ENCODE measurements at regions not wholly inside any gene's neighbourhood (a gene's known extent, or its start where the extent isn't known, plus 50 kb on each side); places are given as distances from the start of the nearest gene placed in this dataset.

GRCh38 chr15:95286352-95286880 is 1044.1 kb upstream of the NR2F2 start:
- H3K4me3 ChIP-seq (ENCODE audit: low read length) = no peak overlapping the region
- no peak overlapping the region for H3K4me2 ChIP-seq (ENCODE audit: low read length)
- no peak overlapping the region for H2AFZ ChIP-seq (ENCODE audit: low read depth, low read length)
- no peaks in the 10 kb centered on the region for H3K36me3 ChIP-seq (replicated peaks; ENCODE audit: low read depth, low read length)
- TF ChIP-seq, protein P1, sequence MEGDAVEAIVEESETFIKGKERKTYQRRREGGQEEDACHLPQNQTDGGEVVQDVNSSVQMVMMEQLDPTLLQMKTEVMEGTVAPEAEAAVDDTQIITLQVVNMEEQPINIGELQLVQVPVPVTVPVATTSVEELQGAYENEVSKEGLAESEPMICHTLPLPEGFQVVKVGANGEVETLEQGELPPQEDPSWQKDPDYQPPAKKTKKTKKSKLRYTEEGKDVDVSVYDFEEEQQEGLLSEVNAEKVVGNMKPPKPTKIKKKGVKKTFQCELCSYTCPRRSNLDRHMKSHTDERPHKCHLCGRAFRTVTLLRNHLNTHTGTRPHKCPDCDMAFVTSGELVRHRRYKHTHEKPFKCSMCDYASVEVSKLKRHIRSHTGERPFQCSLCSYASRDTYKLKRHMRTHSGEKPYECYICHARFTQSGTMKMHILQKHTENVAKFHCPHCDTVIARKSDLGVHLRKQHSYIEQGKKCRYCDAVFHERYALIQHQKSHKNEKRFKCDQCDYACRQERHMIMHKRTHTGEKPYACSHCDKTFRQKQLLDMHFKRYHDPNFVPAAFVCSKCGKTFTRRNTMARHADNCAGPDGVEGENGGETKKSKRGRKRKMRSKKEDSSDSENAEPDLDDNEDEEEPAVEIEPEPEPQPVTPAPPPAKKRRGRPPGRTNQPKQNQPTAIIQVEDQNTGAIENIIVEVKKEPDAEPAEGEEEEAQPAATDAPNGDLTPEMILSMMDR (IDR thresholded peaks at IDR 0.05; ENCODE audit: low read depth, low read length) = no peak
- no peak for TF ChIP-seq EZH2phosphoT487 (IDR thresholded peaks at IDR 0.05; ENCODE audit: low read depth)
- H3K79me2 ChIP-seq (ENCODE audit: low read length) = no peaks in the 10 kb centered on the region
- H3K4me1 ChIP-seq (ENCODE audit: low read length) = no peaks in the 10 kb centered on the region
- no peak overlapping the region for H3K27ac ChIP-seq (ENCODE audit: low read length)
- no peak overlapping the region for H3K9ac ChIP-seq (ENCODE audit: low read length)
- H4K20me1 ChIP-seq (ENCODE audit: insufficient read depth, low read length) = no peaks in the 10 kb centered on the region
- H3K9me3 ChIP-seq (ENCODE audit: insufficient read depth, low read length) = no peaks in the 10 kb centered on the region
- no peaks in the 10 kb centered on the region for H3K27me3 ChIP-seq (ENCODE audit: low read depth, low read length)

DNA sequence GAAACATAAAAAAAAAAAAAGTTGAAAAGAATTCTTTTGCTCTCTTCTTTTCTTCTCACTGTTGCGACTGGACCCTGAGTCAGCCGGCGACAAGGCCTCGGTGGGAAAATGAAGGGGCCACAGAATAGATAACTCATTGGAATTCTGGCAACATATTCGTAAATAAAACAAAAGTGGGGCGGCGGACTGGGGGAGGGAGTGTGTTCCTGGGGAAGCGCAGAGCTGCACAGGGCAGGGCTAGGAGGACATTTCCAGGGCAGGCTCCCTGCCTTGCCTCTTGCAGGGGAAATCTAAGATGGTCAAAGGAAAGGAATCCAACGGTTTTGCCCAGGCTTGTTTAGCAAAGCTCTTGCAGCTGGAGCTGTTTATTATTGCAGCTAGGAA is 1042.8 kb upstream of the NR2F2 start:
- Histone ChIP-seq H3K36me3 (replicated peaks; ENCODE audit: low read depth, low read length) (no peaks in the 10 kb centered on the region), H3K4me3 (ENCODE audit: low read length) (no peak overlapping the region), H3K9me3 (ENCODE audit: insufficient read depth, low read length) (no peaks in the 10 kb centered on the region), H3K27me3 (ENCODE audit: low read depth, low read length) (no peaks in the 10 kb centered on the region), H2AFZ (ENCODE audit: low read depth, low read length) (no peak overlapping the region), H4K20me1 (ENCODE audit: insufficient read depth, low read length) (no peaks in the 10 kb centered on the region), H3K27ac (ENCODE audit: low read length) (no peak overlapping the region), H3K79me2 (ENCODE audit: low read length) (no peaks in the 10 kb centered on the region), H3K4me1 (ENCODE audit: low read length) (no peaks in the 10 kb centered on the region), H3K9ac (ENCODE audit: low read length) (no peak overlapping the region), H3K4me2 (ENCODE audit: low read length) (no peak overlapping the region)
- TF ChIP-seq, protein P1 (IDR thresholded peaks at IDR 0.05; ENCODE audit: low read depth, low read length) = no peak
- no peak for TF ChIP-seq EZH2phosphoT487 (IDR thresholded peaks at IDR 0.05; ENCODE audit: low read depth)

- Histone ChIP-seq H3K9ac (ENCODE audit: low read length) (no peak overlapping the region), H3K36me3 (replicated peaks; ENCODE audit: low read depth, low read length) (no peaks in the 10 kb centered on the region), H4K20me1 (ENCODE audit: insufficient read depth, low read length) (no peaks in the 10 kb centered on the region), H3K27ac (ENCODE audit: low read length) (no peak overlapping the region), H3K79me2 (ENCODE audit: low read length) (no peaks in the 10 kb centered on the region), H3K27me3 (ENCODE audit: low read depth, low read length) (no peaks in the 10 kb centered on the region), H3K4me3 (ENCODE audit: low read length) (no peak overlapping the region), H2AFZ (ENCODE audit: low read depth, low read length) (no peak overlapping the region), H3K4me2 (ENCODE audit: low read length) (no peak overlapping the region), H3K4me1 (ENCODE audit: low read length) (no peaks in the 10 kb centered on the region), H3K9me3 (ENCODE audit: insufficient read depth, low read length) (no peaks in the 10 kb centered on the region)
- TF ChIP-seq, protein P1 (IDR thresholded peaks at IDR 0.05; ENCODE audit: low read depth, low read length) = no peak
- no peak for TF ChIP-seq EZH2phosphoT487 (IDR thresholded peaks at IDR 0.05; ENCODE audit: low read depth)
Measured at GRCh38 chr15:95288626-95289025, 1041.9 kb upstream of the NR2F2 start.

DNA sequence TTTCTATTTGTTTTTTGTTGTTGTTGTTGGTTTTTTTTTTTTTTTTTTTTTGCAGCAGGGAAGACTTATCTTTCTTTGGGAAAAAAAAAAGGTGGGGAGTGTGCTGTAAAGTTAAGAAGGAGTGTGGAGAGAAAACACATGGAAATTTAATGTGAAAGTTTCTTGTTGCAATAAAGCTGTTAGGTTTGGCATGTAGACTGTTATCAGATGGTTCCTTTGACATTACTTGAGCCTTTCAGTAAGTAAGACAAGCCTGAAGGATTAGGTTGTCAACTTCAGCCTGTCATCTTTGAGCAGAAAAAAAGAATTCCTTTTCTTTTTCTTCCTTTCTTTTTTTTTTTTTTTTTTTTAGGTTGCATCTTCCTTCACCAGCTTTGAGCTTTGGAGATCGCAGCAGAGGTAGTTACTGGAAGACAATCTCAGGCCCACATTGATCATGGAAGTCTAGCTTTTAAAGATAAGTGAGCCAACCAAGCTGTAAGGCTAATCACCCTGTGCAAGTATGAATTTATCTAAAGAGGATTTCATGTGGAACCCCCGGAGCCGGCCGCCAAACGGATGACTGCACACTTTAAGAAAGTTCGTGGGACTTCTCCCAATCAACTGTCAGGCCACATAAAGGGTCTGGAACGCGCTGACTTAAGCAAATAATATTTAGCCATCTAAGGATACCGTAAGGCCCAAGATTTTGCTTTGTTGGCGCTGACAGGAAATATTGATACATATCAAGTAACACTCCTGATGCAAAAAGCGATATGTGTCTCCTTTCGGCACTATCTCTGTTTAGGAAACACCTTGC is 1040.1 kb upstream of the NR2F2 start:
- Histone ChIP-seq H2AFZ (ENCODE audit: low read depth, low read length) (no peak overlapping the region), H3K9me3 (ENCODE audit: insufficient read depth, low read length) (no peaks in the 10 kb centered on the region), H3K36me3 (replicated peaks; ENCODE audit: low read depth, low read length) (no peaks in the 10 kb centered on the region), H3K4me3 (ENCODE audit: low read length) (no peak overlapping the region), H3K27ac (ENCODE audit: low read length) (no peak overlapping the region), H4K20me1 (ENCODE audit: insufficient read depth, low read length) (no peaks in the 10 kb centered on the region), H3K79me2 (ENCODE audit: low read length) (no peaks in the 10 kb centered on the region), H3K4me1 (ENCODE audit: low read length) (no peaks in the 10 kb centered on the region), H3K9ac (ENCODE audit: low read length) (no peak overlapping the region), H3K4me2 (ENCODE audit: low read length) (no peak overlapping the region), H3K27me3 (ENCODE audit: low read depth, low read length) (no peaks in the 10 kb centered on the region)
- no peak for TF ChIP-seq EZH2phosphoT487 (IDR thresholded peaks at IDR 0.05; ENCODE audit: low read depth)
- TF ChIP-seq, protein P1 (IDR thresholded peaks at IDR 0.05; ENCODE audit: low read depth, low read length) = no peak

Measured in OCI-LY3 (cell line).